ENCODE measurements at regions not wholly inside any gene's neighbourhood (a gene's known extent, or its start where the extent isn't known, plus 50 kb on each side); places are given as distances from the start of the nearest gene placed in this dataset.

DNA sequence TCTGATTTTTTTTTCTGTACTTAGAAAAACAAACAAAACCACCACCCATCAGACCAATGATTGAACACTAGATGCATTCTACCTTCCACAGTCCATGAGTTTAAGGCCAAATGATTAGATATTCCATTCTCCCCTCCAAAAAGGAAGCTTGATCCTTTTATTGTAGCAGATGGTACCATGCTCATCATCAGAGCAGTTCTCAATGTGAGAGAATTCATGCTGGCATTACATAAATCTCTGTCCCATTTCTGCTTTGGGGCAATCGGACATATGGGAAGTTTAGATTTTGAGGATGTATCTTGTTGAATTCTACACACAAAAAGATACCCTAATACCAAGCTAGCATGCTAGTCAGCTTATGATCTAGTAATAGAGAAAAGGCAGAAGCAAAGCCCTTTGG lies 186.6 kb downstream of the RAD51AP2 start:
- no peak for TF ChIP-seq POLR2AphosphoS5 (IDR thresholded peaks at IDR 0.05; ENCODE audit: low read depth, low read length)
- no peak for TF ChIP-seq POLR2A (IDR thresholded peaks at IDR 0.05; ENCODE audit: low read depth, low read length)
- no peak for TF ChIP-seq TAF1 (IDR thresholded peaks at IDR 0.05; ENCODE audit: borderline replicate concordance, low read depth, low read length)

Data from GM12892 (cell line).